ENCODE measurements at regions not wholly inside any gene's neighbourhood (a gene's known extent, or its start where the extent isn't known, plus 50 kb on each side); places are given as distances from the start of the nearest gene placed in this dataset.
"Not testable (repeated sequence)": the region's sequence is repeated elsewhere in the genome, so short reads cannot be mapped to it uniquely, and the experiment has no call there.

DNA sequence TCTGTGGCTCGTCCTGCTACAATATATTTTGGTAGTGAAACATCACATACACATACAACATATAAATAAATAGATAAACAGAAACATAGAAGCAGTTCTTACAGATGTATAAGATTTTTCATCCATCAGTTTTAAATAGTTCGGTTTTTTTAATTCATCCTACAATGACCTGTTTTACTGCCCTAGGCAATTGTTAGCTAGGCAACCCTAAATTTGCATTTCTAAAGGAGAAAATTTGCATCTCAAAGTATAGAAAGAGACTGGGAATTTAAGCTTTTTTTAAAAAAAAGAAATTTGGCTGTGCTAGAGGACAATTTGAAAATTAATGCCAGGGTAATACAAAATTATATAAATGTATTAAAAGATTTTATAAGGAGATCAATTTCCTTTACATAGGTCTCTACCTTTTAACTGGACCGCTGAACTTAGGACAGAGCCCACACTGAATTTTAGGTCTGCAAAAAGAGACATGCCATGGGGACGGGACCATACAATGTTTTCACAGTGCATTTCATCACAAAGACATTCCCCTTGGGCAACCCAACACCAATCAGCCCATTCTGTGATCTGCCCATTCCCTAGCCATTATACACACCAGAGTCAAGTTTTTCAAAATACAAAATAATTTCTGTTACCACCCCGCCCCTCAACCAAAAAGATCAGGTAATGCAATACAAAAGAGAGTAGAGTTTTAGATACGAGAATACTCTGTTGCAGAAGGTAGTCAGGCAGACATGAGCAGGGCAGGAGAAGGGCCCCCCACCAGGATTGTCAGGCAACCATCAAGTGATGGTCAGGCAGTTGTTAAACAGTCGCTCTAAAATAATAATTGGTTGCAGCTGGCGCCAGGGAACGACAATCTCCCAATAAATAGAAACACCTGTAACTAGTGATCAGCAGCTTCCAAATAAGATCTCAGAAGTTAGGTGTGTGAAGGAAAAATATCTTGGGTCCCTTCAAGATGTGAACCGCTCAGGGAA, 299.7 kb upstream of the SGCG start:
- H3K79me2 ChIP-seq (ENCODE audit: control insufficient read depth, insufficient read depth, low read length) = no peaks in the 10 kb centered on the region
- no peak overlapping the region for H2AFZ ChIP-seq (ENCODE audit: low read depth, low read length)
- H3K9ac ChIP-seq (replicated peaks; ENCODE audit: extremely low read depth, insufficient read depth, low read length) = no peak overlapping the region
- POLR2A ChIA-PET = no interaction called here
- CTCF ChIA-PET = no interaction called here
- H3K9me3 ChIP-seq (replicated peaks; ENCODE audit: control insufficient read depth, insufficient read depth, low read length) = no peaks in the 10 kb centered on the region
- no peaks in the 10 kb centered on the region for H3K4me1 ChIP-seq (ENCODE audit: control insufficient read depth, extremely low read depth, insufficient read depth, low read length)
- BruUV-seq (replicated peaks) = no TSS peak
- H3K27me3 ChIP-seq (ENCODE audit: control insufficient read depth in 2 of 2, insufficient read depth in 2 of 2, low read length in 2 of 2) = no peaks in the 10 kb centered on the region
- intact Hi-C loops (cut with micrococcal nuclease) (no loop called here), dilution Hi-C loops (cut with MboI; ENCODE audit: extremely low pct_ligation_motif_present, low sequenced_read_pairs) (no loop called here)
- H4K20me1 ChIP-seq (replicated peaks; ENCODE audit: control insufficient read depth, extremely low read depth, insufficient read depth, low read length) = no peaks in the 10 kb centered on the region
- FAIRE-seq = no peak
- TF ChIP-seq POLR2AphosphoS5 (IDR thresholded peaks at IDR 0.05; ENCODE audit: insufficient read depth, low read depth, low read length) = no peak
- TF ChIP-seq MYC (IDR thresholded peaks at IDR 0.05; ENCODE audit: low read depth, low read length) = no peak
- TF ChIP-seq EZH2 (IDR thresholded peaks at IDR 0.05; ENCODE audit: borderline replicate concordance, low read depth, low read length, severe bottlenecking) = no peak
- TF ChIP-seq, protein P1, sequence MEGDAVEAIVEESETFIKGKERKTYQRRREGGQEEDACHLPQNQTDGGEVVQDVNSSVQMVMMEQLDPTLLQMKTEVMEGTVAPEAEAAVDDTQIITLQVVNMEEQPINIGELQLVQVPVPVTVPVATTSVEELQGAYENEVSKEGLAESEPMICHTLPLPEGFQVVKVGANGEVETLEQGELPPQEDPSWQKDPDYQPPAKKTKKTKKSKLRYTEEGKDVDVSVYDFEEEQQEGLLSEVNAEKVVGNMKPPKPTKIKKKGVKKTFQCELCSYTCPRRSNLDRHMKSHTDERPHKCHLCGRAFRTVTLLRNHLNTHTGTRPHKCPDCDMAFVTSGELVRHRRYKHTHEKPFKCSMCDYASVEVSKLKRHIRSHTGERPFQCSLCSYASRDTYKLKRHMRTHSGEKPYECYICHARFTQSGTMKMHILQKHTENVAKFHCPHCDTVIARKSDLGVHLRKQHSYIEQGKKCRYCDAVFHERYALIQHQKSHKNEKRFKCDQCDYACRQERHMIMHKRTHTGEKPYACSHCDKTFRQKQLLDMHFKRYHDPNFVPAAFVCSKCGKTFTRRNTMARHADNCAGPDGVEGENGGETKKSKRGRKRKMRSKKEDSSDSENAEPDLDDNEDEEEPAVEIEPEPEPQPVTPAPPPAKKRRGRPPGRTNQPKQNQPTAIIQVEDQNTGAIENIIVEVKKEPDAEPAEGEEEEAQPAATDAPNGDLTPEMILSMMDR (IDR thresholded peaks at IDR 0.05; ENCODE audit: extremely low read depth in 1 of 2, insufficient read depth in 1 of 2, low read depth in 1 of 2, low read length in 2 of 2) = no peak
- TF ChIP-seq, protein P2, sequence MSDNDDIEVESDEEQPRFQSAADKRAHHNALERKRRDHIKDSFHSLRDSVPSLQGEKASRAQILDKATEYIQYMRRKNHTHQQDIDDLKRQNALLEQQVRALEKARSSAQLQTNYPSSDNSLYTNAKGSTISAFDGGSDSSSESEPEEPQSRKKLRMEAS (IDR thresholded peaks at IDR 0.05; ENCODE audit: insufficient read depth, insufficient read length) = no peak
- TF ChIP-seq GATA2 (IDR thresholded peaks at IDR 0.05; ENCODE audit: insufficient read depth, insufficient read length, low read depth, low read length) = no peak
- H3K4me2 ChIP-seq (ENCODE audit: insufficient read depth, low read length) = no peak overlapping the region
- no peak overlapping the region for H3K27ac ChIP-seq (ENCODE audit: insufficient read depth, low read depth, low read length)
- H3K36me3 ChIP-seq (ENCODE audit: control insufficient read depth in 2 of 2, extremely low read depth in 1 of 2, insufficient read depth in 2 of 2, low read length in 2 of 2) = no peaks in the 10 kb centered on the region
- H3K9me1 ChIP-seq (replicated peaks; ENCODE audit: control insufficient read depth, extremely low read depth, insufficient read depth, low read length) = no peaks in the 10 kb centered on the region
- H3K4me3 ChIP-seq (replicated peaks in 1 of 3; ENCODE audit: insufficient read depth in 1 of 3, low read depth in 1 of 3, low read length in 3 of 3) = no peak overlapping the region
- no peak for DNase-seq (ENCODE audit: low read depth, low spot score)

DNA sequence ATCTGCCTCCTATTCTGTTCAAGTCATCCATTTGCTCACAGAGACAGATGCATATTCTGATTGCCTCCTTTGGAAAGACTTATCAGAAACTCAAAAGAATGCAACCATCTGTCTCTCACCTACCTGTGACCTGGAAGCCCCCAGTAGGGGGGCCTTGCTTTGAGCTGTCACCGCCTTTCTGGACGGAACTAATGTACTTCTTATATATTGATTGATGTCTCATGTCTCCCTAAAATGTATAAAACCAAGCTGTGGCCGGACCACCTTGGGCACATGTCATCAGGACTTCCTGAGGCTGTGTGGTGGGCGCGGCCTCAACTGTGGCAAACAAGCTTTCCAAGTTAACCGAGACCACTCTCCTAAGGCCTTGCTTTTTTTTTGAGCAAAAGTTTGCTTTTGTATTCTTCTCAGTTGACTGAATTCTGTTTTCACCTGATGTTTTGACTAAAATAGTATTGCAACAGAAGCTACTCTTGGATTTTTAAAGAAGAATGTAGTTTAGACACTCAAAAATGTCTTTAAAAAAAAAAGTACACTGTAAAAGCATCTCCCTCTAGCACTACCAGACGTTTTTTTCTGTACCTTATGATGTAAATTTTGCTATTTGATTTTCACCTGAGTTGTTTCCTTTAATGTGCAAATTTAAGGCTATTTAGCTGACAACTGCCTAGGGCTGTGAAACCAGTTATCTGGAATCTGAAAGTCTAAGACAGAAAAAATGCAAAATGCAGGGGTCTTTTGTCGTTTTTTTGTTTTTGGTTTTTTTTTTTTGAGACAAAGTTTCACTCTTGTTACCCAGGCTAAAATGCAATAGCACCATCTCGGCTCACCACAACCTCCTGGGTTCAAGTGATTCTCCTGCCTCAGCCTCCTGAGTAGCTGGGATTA, 298.8 kb upstream of the SGCG start:
- POLR2A ChIA-PET; DNase-seq (ENCODE audit: low read depth, low spot score); FAIRE-seq; H3K9ac ChIP-seq (replicated peaks; ENCODE audit: extremely low read depth, insufficient read depth, low read length); BruUV-seq (replicated peaks); CTCF ChIA-PET; H3K36me3 ChIP-seq (ENCODE audit: control insufficient read depth in 2 of 2, extremely low read depth in 1 of 2, insufficient read depth in 2 of 2, low read length in 2 of 2); H3K27ac ChIP-seq (ENCODE audit: insufficient read depth, low read depth, low read length); H3K4me2 ChIP-seq (ENCODE audit: insufficient read depth, low read length); H3K9me3 ChIP-seq (replicated peaks; ENCODE audit: control insufficient read depth, insufficient read depth, low read length); H2AFZ ChIP-seq (ENCODE audit: low read depth, low read length); H4K20me1 ChIP-seq (replicated peaks; ENCODE audit: control insufficient read depth, extremely low read depth, insufficient read depth, low read length); H3K9me1 ChIP-seq (replicated peaks; ENCODE audit: control insufficient read depth, extremely low read depth, insufficient read depth, low read length); H3K4me1 ChIP-seq (ENCODE audit: control insufficient read depth, extremely low read depth, insufficient read depth, low read length); H3K79me2 ChIP-seq (ENCODE audit: control insufficient read depth, insufficient read depth, low read length); intact Hi-C loops (cut with micrococcal nuclease); H3K27me3 ChIP-seq (ENCODE audit: control insufficient read depth in 2 of 2, insufficient read depth in 2 of 2, low read length in 2 of 2); H3K4me3 ChIP-seq (replicated peaks in 1 of 3; ENCODE audit: insufficient read depth in 1 of 3, low read depth in 1 of 3, low read length in 3 of 3); dilution Hi-C loops (cut with MboI; ENCODE audit: extremely low pct_ligation_motif_present, low sequenced_read_pairs): not testable (repeated sequence)

Data from endothelial cell of umbilical vein (primary cell).